Ectodermal cell (in vitro differentiated cells): ENCODE measurements at regions not wholly inside any gene's neighbourhood (a gene's known extent, or its start where the extent isn't known, plus 50 kb on each side); places are given as distances from the start of the nearest gene placed in this dataset.

Experiments
- H3K27ac ChIP-seq: 2 replicates; pipeline ENCODE4 v1.7.0; 2013; ENCODE audit warnings: mild to moderate bottlenecking, low read depth, low read length; ENCODE audit not compliant: insufficient read depth, poor library complexity, severe bottlenecking
- H3K27me3 ChIP-seq: 2 replicates; pipeline ENCODE4 v1.7.0; 2013; ENCODE audit warnings: mild to moderate bottlenecking, low read length; ENCODE audit not compliant: insufficient read depth, control insufficient read depth, poor library complexity, severe bottlenecking
- H3K36me3 ChIP-seq: one replicate; pipeline ENCODE4 v1.7.0; 2013; ENCODE audit warnings: low read length; ENCODE audit not compliant: control insufficient read depth, insufficient read depth
- H3K4me1 ChIP-seq: one replicate; pipeline ENCODE4 v1.7.0; 2013; ENCODE audit warnings: low read length; ENCODE audit not compliant: control insufficient read depth, insufficient read depth
- H3K4me3 ChIP-seq: 2 replicates; pipeline ENCODE4 v1.7.0; 2013; ENCODE audit warnings: low read depth, low read length, control low read depth; ENCODE audit not compliant: insufficient read depth
- H3K9me3 ChIP-seq: 2 replicates; pipeline ENCODE4 v1.7.0; 2013; ENCODE audit warnings: mild to moderate bottlenecking, low read length, moderate library complexity; ENCODE audit not compliant: control insufficient read depth
- WGBS, 2 experiments: methylation state at CpG; one replicate each; pipeline ENCODE4 v1.1.7; 2013; ENCODE audit warnings: missing lambda C conversion rate in 2 of 2; 5-methylcytosine and 5-hydroxymethylcytosine counted together

GRCh38 chr3:59133311-59133710, 83.5 kb upstream of the CFAP20DC start:
- Histone ChIP-seq H3K36me3 (no peaks in the 10 kb centered on the region), H3K4me1 (peaks cover 8% of the 10 kb centered on the region), H3K4me3 (no peak overlapping the region), H3K27me3 (no peaks in the 10 kb centered on the region), H3K27ac (no peak overlapping the region), H3K9me3 (no peaks in the 10 kb centered on the region)
- 95 to 100% methylated on average over 2 to 3 of the region's 4 CpGs for WGBS, 2 experiments

DNA sequence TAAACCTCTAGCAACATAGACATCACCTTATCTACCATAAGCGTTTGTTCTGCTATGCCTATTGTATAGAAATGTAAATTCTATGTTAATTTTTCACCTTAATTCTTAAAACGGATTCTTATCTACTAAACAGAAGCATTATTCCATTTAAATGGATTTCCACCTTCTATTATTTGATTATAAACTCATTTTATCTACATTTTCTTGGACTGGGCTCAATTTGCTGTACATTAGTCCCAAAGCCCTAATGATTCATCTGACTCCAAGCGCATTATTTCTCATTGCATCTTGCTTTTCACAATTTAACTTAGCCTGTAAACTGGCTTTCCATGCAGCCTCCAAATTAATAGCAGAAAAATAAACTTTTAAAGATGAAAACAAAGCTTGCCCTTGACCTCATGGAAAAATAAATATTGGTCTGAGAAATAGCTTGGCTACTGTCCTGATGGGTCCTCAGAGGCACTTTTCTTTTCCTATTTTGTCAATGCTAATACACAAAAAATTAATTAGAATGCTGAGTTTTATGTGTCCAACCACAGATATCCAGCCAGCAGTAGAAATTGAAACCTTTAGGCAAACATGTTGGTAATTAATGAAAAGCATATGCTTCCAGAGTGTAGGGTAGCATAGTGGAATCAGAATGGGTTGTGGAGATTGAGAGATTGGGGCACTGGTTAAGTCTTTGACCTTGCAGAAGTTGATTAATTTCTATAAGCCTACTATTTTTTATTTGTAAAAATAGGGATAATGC, 81.4 kb upstream of the CFAP20DC start:
- H3K9me3 ChIP-seq: no peaks in the 10 kb centered on the region
- 90 to 100% methylated on average over 1 to 2 of the region's 3 CpGs for WGBS, 2 experiments
- H3K36me3 ChIP-seq: no peaks in the 10 kb centered on the region
- no peaks in the 10 kb centered on the region for H3K27me3 ChIP-seq
- H3K4me3 ChIP-seq: no peak overlapping the region
- H3K4me1 ChIP-seq: peaks cover 17% of the 10 kb centered on the region
- H3K27ac ChIP-seq: no peak overlapping the region

GRCh38 chr3:59128685-59129084, 78.9 kb upstream of the CFAP20DC start:
- Histone ChIP-seq H3K27me3 (no peaks in the 10 kb centered on the region), H3K36me3 (no peaks in the 10 kb centered on the region), H3K27ac (no peak overlapping the region), H3K9me3 (no peaks in the 10 kb centered on the region), H3K4me3 (no peak overlapping the region), H3K4me1 (peaks cover 17% of the 10 kb centered on the region)
- 0 to 1% methylated on average over 3 of the region's 3 CpGs for WGBS, 2 experiments

DNA sequence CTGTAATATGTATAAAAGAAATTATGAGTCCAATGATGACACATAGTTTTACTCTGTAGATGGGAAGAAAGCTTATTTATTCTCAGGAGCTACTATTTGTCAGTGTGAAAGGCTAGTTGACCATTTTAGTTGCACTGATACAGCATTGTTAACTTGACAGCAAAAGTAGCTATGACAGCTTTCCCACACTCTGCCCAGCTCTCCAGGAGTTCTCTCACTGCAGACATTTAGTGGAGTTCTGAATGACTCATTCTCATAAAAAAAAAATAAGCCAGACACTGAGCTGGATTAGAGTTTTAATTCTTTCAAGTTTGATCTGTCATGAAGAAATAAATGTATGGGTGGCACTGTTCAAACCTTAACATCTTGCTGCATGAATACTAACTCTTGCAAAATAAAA, 77.2 kb upstream of the CFAP20DC start:
- H3K9me3 ChIP-seq: no peaks in the 10 kb centered on the region
- peaks cover 17% of the 10 kb centered on the region for H3K4me1 ChIP-seq
- no peak overlapping the region for H3K27ac ChIP-seq
- H3K36me3 ChIP-seq: no peaks in the 10 kb centered on the region
- H3K27me3 ChIP-seq: no peaks in the 10 kb centered on the region
- no peak overlapping the region for H3K4me3 ChIP-seq

DNA sequence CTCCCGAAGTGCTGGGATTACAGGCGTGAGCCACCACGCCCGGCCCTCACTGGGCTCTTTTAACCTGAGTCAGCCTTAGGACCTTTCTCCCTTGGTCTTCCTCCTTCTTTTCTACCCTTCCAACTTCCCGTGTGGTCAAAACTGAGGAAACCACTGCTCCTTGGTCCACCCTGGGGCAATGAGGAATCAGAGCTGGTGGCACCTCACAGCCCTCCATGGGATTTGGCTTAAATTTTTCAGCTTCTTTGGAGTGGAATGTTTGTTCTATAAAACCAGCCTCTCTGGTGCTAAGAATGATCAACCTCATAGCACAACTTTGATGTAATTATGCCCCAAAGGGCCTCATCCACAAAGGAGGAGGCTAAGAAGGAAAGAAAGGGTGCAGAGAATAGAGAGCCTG, 76.6 kb upstream of the CFAP20DC start:
- 92 to 98% methylated on average over 5 of the region's 5 CpGs for WGBS, 2 experiments
- no peaks in the 10 kb centered on the region for H3K36me3 ChIP-seq
- H3K27me3 ChIP-seq: no peaks in the 10 kb centered on the region
- H3K4me3 ChIP-seq: no peak overlapping the region
- H3K9me3 ChIP-seq: no peaks in the 10 kb centered on the region
- H3K27ac ChIP-seq: no peak overlapping the region
- H3K4me1 ChIP-seq: peaks cover 17% of the 10 kb centered on the region

GRCh38 chr3:59121346-59122144, 71.7 kb upstream of the CFAP20DC start:
- Histone ChIP-seq H3K4me1 (peaks cover 3% of the 10 kb centered on the region), H3K36me3 (no peaks in the 10 kb centered on the region), H3K27me3 (no peaks in the 10 kb centered on the region), H3K4me3 (no peak overlapping the region), H3K27ac (no peak overlapping the region), H3K9me3 (no peaks in the 10 kb centered on the region)
- 92 to 93% methylated on average over 7 of the region's 7 CpGs for WGBS, 2 experiments

- H3K27ac ChIP-seq: no peak overlapping the region
- no peaks in the 10 kb centered on the region for H3K9me3 ChIP-seq
- H3K27me3 ChIP-seq: no peaks in the 10 kb centered on the region
- no peaks in the 10 kb centered on the region for H3K4me1 ChIP-seq
- 92 to 98% methylated on average over 3 of the region's 3 CpGs for WGBS, 2 experiments
- H3K36me3 ChIP-seq: no peaks in the 10 kb centered on the region
- H3K4me3 ChIP-seq: no peak overlapping the region
These were observed 69.1 kb upstream of the CFAP20DC start for GRCh38 chr3:59118928-59119327.

GRCh38 chr3:59117396-59117795, 67.6 kb upstream of the CFAP20DC start:
- WGBS, 2 experiments: 89 to 91% methylated on average over 3 of the region's 3 CpGs
- H3K9me3 ChIP-seq: no peaks in the 10 kb centered on the region
- H3K4me3 ChIP-seq: no peak overlapping the region
- no peaks in the 10 kb centered on the region for H3K36me3 ChIP-seq
- no peaks in the 10 kb centered on the region for H3K27me3 ChIP-seq
- H3K27ac ChIP-seq: no peak overlapping the region
- no peaks in the 10 kb centered on the region for H3K4me1 ChIP-seq

GRCh38 chr3:59116233-59116537, 66.4 kb upstream of the CFAP20DC start:
- no peaks in the 10 kb centered on the region for H3K27me3 ChIP-seq
- no peak overlapping the region for H3K27ac ChIP-seq
- H3K36me3 ChIP-seq: no peaks in the 10 kb centered on the region
- H3K4me3 ChIP-seq: no peak overlapping the region
- 81% methylated on average over 2 of the region's 2 CpGs; no CpG with 5 or more reads in 1 of the 2 experiments for WGBS, 2 experiments
- H3K9me3 ChIP-seq: no peaks in the 10 kb centered on the region
- H3K4me1 ChIP-seq: no peaks in the 10 kb centered on the region

GRCh38 chr3:59115364-59116232, 65.8 kb upstream of the CFAP20DC start:
- H3K9me3 ChIP-seq: no peaks in the 10 kb centered on the region
- H3K36me3 ChIP-seq: no peaks in the 10 kb centered on the region
- no peaks in the 10 kb centered on the region for H3K27me3 ChIP-seq
- no peak overlapping the region for H3K4me3 ChIP-seq
- H3K4me1 ChIP-seq: no peaks in the 10 kb centered on the region
- H3K27ac ChIP-seq: no peak overlapping the region
- 90 to 91% methylated on average over 8 of the region's 8 CpGs for WGBS, 2 experiments
